NT2/D1 (cell line): ENCODE measurements at regions not wholly inside any gene's neighbourhood (a gene's known extent, or its start where the extent isn't known, plus 50 kb on each side); places are given as distances from the start of the nearest gene placed in this dataset.
"Not testable (repeated sequence)": the region's sequence is repeated elsewhere in the genome, so short reads cannot be mapped to it uniquely, and the experiment has no call there.

Experiments used
- DNase-seq: peaks from one replicate; pipeline ENCODE4 v3.0.0-alpha.2; 2011; ENCODE audit warnings: low read depth, low spot score
- H3K27me3 ChIP-seq: 2 replicates; pipeline ENCODE4 v1.6.0; 2011; ENCODE audit warnings: mild to moderate bottlenecking; ENCODE audit not compliant: insufficient read length, insufficient read depth
- H3K36me3 ChIP-seq: 2 replicates; pipeline ENCODE4 v1.6.1; 2011; ENCODE audit warnings: mild to moderate bottlenecking, low read length, mixed read lengths; ENCODE audit not compliant: insufficient read depth, insufficient read length
- H3K4me1 ChIP-seq: 2 replicates; pipeline ENCODE4 v1.5.1; 2011; ENCODE audit not compliant: insufficient read depth, insufficient read length
- H3K4me3 ChIP-seq: 2 replicates; pipeline ENCODE4 v1.5.1; 2011; ENCODE audit warnings: low read depth; ENCODE audit not compliant: insufficient read length
- H3K9ac ChIP-seq: 2 replicates; pipeline ENCODE4 v1.6.0; 2011; ENCODE audit warnings: low read depth; ENCODE audit not compliant: insufficient read length
- H3K9me3 ChIP-seq: 2 replicates; pipeline ENCODE4 v1.5.1; 2011; ENCODE audit warnings: mild to moderate bottlenecking, low read length; ENCODE audit not compliant: insufficient read depth
- SUZ12 ChIP-seq: IDR thresholded peaks from 2 replicates; pipeline ENCODE4 v1.6.1; 2011; ENCODE audit not compliant: insufficient read length, insufficient read depth; ENCODE audit errors: extremely low read depth
- YY1 ChIP-seq: IDR thresholded peaks from 2 replicates; pipeline ENCODE4 v1.6.1; 2011; ENCODE audit not compliant: insufficient read length, insufficient read depth
- ZNF274 ChIP-seq: IDR thresholded peaks from 2 replicates; pipeline ENCODE4 v1.6.1; 2011; ENCODE audit warnings: mild to moderate bottlenecking, low read depth, low read length

DNA sequence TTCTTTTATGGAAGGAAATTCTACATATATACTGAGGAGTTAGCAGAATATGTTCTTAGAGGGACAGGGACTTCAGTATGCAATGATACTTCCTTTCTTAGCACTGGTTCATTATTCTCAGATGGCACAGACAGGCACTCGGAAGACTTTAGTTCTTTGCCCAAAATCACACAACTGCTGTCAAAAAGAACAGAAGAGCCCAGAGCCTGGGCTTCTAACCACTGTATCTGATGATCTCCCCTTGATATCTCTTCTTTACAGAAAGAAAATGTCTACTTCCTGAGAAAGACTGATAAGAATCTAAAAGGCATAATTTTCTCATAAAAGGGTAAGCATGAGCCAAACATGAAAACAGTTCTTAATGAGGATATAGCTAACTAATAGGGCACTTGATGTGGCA, 2034.2 kb upstream of the PRR20A start:
- H3K4me3 ChIP-seq: no peak overlapping the region
- no peaks in the 10 kb centered on the region for H3K9me3 ChIP-seq
- no peak overlapping the region for H3K9ac ChIP-seq
- TF ChIP-seq SUZ12: no peak
- no peak for TF ChIP-seq ZNF274
- TF ChIP-seq YY1: no peak
- no peaks in the 10 kb centered on the region for H3K4me1 ChIP-seq
- no peaks in the 10 kb centered on the region for H3K27me3 ChIP-seq
- DNase-seq: no peak
- no peaks in the 10 kb centered on the region for H3K36me3 ChIP-seq

DNA sequence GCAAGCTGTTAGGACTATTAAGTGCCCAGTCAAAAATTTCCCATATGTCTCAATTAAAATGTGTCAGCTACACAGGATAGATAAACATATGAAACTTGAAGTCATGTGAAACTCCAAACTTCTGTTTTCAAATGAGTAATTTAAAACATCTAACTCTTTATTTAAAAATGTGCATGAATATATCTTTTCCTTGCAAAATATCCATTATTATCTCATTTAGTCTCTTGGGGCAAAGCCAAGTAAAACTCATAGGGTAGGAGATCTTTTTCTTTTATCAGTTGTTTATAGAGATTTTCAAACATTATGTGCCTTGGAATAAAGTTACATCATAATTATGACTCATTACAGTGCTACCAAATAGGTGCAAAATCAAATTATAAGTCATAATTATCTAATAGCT, 2020.1 kb upstream of the PRR20A start:
- TF ChIP-seq ZNF274 (no peak), YY1 (no peak), SUZ12 (no peak)
- Histone ChIP-seq H3K27me3 (no peaks in the 10 kb centered on the region), H3K9me3 (no peaks in the 10 kb centered on the region), H3K9ac (no peak overlapping the region), H3K36me3 (no peaks in the 10 kb centered on the region), H3K4me3 (no peak overlapping the region), H3K4me1 (no peaks in the 10 kb centered on the region)
- DNase-seq: no peak

DNA sequence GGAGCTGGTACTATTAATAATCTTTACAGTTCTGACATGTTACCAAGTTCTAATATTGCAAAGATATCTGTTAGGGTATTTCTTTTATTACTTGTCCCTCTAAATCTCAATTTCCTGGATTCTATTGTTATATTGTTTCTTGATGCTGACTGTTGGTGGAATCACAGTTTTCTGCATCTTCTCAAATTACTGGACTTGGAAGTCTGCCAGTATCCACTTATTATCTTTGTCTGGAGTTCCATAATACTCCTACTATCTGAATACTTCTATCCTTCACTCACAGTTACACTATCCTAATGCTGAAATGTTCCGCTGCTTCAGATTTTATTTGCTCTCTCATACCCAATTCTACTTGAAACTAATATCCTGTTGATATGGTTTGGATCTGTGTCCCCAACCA, 1985.7 kb upstream of the PRR20A start:
- no peaks in the 10 kb centered on the region for H3K36me3 ChIP-seq
- DNase-seq: no peak
- no peaks in the 10 kb centered on the region for H3K4me1 ChIP-seq
- H3K9me3 ChIP-seq: no peaks in the 10 kb centered on the region
- no peak overlapping the region for H3K9ac ChIP-seq
- no peaks in the 10 kb centered on the region for H3K27me3 ChIP-seq
- TF ChIP-seq SUZ12 (no peak), YY1 (no peak), ZNF274 (no peak)
- no peak overlapping the region for H3K4me3 ChIP-seq

DNA sequence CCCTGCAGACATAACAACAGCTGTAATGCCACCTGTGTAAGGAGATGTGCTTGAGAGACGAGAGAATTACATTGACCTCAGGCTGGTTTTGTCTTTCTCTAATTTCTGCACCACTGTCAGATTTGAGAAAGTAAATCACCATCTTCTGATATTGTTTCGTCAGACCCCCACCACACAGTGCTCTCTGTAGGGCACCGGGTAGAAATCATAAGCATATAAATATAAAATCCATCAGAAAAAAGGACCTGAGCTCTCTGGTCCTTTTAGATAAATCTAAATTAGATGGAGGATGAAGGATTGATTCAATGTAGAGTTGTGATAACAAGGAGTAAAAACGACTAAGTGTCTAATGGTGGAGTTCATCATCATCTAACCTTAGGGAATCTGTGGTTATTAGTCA, 1981.0 kb upstream of the PRR20A start:
- no peaks in the 10 kb centered on the region for H3K4me1 ChIP-seq
- DNase-seq: no peak
- no peaks in the 10 kb centered on the region for H3K27me3 ChIP-seq
- no peak overlapping the region for H3K9ac ChIP-seq
- H3K36me3 ChIP-seq: no peaks in the 10 kb centered on the region
- TF ChIP-seq YY1: no peak
- H3K9me3 ChIP-seq: no peaks in the 10 kb centered on the region
- no peak overlapping the region for H3K4me3 ChIP-seq

DNA sequence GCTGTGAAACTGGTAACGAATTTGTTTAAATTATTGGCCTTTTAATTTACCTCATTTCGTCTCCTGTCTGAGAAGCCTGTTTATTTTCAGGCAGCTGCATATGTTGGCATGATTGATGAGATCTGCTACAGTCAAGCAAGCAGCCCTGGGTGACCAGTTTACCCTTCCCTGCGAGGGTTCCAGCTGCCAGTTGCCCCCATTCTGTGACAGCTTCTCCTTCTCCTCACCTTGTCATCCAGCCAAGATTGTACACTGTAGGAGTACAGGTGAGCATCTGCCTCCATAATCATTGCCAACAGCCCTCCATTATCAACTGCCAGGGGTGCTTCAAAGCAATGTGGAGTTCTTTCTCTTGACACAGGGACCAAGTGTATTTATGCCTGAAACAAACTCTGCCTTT, 1979.9 kb upstream of the PRR20A start:
- Histone ChIP-seq H3K4me1 (no peaks in the 10 kb centered on the region), H3K4me3 (no peak overlapping the region), H3K36me3 (no peaks in the 10 kb centered on the region), H3K9me3 (no peaks in the 10 kb centered on the region), H3K27me3 (no peaks in the 10 kb centered on the region), H3K9ac (no peak overlapping the region)
- no peak for TF ChIP-seq SUZ12
- no peak for TF ChIP-seq YY1
- TF ChIP-seq ZNF274: no peak
- no peak for DNase-seq

DNA sequence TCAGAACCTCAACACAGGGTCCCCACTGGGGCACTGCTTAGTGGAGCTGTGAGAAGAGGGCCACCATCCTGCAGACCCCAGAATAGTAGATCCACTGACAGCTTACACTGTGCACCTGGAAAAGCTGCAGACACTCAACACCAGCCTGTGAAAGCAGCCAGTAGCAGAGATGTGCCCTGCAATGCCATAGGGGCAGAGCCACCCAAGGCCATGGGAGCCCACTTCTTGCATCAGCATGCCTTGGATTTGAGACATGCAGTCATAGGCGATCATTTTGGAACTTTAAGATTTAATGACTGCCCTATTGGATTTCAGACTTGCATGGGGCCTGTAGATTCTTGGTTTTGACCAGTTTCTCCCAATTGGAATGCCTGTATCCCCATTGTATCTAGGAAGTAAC, 1962.1 kb upstream of the PRR20A start:
- not testable (repeated sequence) for H3K9me3 ChIP-seq, DNase-seq, H3K4me1 ChIP-seq, H3K36me3 ChIP-seq, H3K9ac ChIP-seq, H3K27me3 ChIP-seq, H3K4me3 ChIP-seq

DNA sequence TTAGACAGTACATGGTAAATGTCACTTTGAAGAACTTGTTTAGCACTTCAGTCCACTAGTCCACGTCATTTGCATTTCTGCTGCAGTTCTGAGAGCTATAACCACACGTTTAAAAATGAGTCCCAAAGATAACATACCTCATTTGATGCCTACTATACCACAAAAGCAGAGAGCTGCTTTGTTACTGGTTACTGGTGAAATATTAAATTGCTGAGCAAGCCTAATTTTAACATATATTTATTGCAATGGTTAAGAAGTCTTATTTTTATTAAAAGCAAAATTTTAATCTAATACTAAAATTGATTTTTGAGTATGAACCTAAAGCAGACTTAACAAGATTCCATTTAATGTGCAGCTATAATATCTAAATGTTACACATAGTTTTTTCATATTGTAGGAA, 1949.7 kb upstream of the PRR20A start:
- Histone ChIP-seq H3K36me3 (no peaks in the 10 kb centered on the region), H3K9ac (no peak overlapping the region), H3K4me1 (no peaks in the 10 kb centered on the region), H3K4me3 (no peak overlapping the region), H3K9me3 (no peaks in the 10 kb centered on the region), H3K27me3 (no peaks in the 10 kb centered on the region)
- TF ChIP-seq YY1: no peak
- TF ChIP-seq ZNF274: no peak
- no peak for TF ChIP-seq SUZ12
- no peak for DNase-seq

DNA sequence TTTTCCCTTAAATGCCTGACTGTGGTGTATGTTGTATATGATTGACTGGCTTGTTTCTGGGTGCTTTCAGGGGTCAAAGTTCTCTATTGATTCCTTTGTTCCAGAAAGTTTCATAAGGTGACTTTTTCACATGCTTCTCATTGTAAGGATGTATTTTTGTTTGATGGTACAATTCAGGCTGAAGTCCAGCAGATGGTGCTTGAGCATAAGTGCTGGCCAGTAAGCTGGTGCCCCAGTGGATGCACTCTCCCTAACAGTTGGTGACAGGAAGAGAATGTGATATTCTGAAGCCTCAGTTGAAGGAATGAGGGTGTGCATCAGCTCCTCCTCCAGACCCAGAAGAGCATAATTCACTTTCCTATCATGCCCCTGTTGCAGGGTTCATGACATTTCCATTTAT, 1941.6 kb upstream of the PRR20A start:
- H3K4me3 ChIP-seq: no peak overlapping the region
- H3K27me3 ChIP-seq: no peaks in the 10 kb centered on the region
- H3K9ac ChIP-seq: no peak overlapping the region
- no peaks in the 10 kb centered on the region for H3K4me1 ChIP-seq
- no peaks in the 10 kb centered on the region for H3K36me3 ChIP-seq
- TF ChIP-seq YY1 (no peak), SUZ12 (no peak), ZNF274 (no peak)
- no peaks in the 10 kb centered on the region for H3K9me3 ChIP-seq
- DNase-seq: no peak
